WTC11 (cell line): ENCODE measurements at regions not wholly inside any gene's neighbourhood (a gene's known extent, or its start where the extent isn't known, plus 50 kb on each side); places are given as distances from the start of the nearest gene placed in this dataset.

Source experiments
- NR1H2 ChIP-seq: sonication (generic); formaldehyde crosslinking; IDR thresholded peaks from 2 replicates; pipeline ENCODE4 v1.9.0; 2021; ENCODE audit warnings: mild to moderate bottlenecking, moderate library complexity, missing genetic modification reagents
- ZNF671 ChIP-seq: fragments of 250-450 bp; sonication (Bioruptor Pico); IDR thresholded peaks from 2 replicates; pipeline ENCODE4 v1.8.0; 2021; ENCODE audit warnings: mild to moderate bottlenecking
- TF ChIP-seq, protein P1 (sequence below): fragments of 200-600 bp; IDR thresholded peaks from 2 replicates; pipeline ENCODE4 v1.8.0; 2022; ENCODE audit warnings: antibody characterized with exemption
- TF ChIP-seq, protein P2 (sequence below): sonication (generic); formaldehyde crosslinking; IDR thresholded peaks from 2 replicates; pipeline ENCODE4 v1.8.0; 2022; ENCODE audit warnings: mild to moderate bottlenecking, missing genetic modification reagents

DNA sequence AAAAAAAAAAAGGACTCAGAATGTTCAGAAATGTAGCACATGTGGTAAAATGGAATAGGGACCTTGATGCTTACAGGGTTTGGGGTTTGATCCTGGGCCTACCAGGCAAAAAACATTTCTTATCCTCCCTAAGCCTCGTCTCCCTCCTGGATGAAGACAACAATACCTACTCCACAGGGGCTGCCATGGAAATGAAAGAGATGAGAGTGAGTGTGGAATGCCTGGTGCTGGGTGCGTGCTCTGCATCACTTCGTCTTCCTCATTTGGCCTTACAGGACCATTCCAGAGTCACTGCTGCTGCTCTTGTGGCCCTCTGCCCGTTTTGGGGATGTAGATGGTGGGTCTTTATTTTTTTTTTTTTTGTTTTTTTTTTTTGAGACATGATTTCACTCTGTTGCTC lies 692.9 kb upstream of the EEF2KMT start:
- TF ChIP-seq ZNF671 (CRISPR knock-in tag) (no peak), NR1H2 (CRISPR knock-in tag) (no peak)
- TF ChIP-seq, protein P1, sequence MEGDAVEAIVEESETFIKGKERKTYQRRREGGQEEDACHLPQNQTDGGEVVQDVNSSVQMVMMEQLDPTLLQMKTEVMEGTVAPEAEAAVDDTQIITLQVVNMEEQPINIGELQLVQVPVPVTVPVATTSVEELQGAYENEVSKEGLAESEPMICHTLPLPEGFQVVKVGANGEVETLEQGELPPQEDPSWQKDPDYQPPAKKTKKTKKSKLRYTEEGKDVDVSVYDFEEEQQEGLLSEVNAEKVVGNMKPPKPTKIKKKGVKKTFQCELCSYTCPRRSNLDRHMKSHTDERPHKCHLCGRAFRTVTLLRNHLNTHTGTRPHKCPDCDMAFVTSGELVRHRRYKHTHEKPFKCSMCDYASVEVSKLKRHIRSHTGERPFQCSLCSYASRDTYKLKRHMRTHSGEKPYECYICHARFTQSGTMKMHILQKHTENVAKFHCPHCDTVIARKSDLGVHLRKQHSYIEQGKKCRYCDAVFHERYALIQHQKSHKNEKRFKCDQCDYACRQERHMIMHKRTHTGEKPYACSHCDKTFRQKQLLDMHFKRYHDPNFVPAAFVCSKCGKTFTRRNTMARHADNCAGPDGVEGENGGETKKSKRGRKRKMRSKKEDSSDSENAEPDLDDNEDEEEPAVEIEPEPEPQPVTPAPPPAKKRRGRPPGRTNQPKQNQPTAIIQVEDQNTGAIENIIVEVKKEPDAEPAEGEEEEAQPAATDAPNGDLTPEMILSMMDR = no peak
- TF ChIP-seq, protein P2, sequence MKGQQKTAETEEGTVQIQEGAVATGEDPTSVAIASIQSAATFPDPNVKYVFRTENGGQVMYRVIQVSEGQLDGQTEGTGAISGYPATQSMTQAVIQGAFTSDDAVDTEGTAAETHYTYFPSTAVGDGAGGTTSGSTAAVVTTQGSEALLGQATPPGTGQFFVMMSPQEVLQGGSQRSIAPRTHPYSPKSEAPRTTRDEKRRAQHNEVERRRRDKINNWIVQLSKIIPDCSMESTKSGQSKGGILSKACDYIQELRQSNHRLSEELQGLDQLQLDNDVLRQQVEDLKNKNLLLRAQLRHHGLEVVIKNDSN (CRISPR knock-in tag) = no peak
